GM06990 (cell line): ENCODE measurements at regions not wholly inside any gene's neighbourhood (a gene's known extent, or its start where the extent isn't known, plus 50 kb on each side); places are given as distances from the start of the nearest gene placed in this dataset.

Experiments used
- DNase-seq: peaks from one replicate; pipeline ENCODE4 v3.0.0-alpha.2; 2011; ENCODE audit not compliant: insufficient read length; ENCODE audit errors: extremely low read depth
- H3K27me3 ChIP-seq: replicated peaks from 2 replicates; pipeline ENCODE4 v1.6.0; 2011; ENCODE audit warnings: low read length; ENCODE audit not compliant: control insufficient read depth, insufficient read depth
- H3K36me3 ChIP-seq: 2 replicates; pipeline ENCODE4 v1.5.1; 2011; ENCODE audit warnings: low read length; ENCODE audit not compliant: control insufficient read depth, insufficient read depth
- H3K4me3 ChIP-seq: replicated peaks from 2 replicates; pipeline ENCODE4 v1.5.1; 2011; ENCODE audit warnings: low read depth, mild to moderate bottlenecking, control low read depth, low read length
- TF ChIP-seq, protein P1 (sequence below): IDR thresholded peaks from 2 replicates; pipeline ENCODE4 v1.5.1; 2011; ENCODE audit warnings: low read length, control low read depth, mild to moderate bottlenecking, inconsistent platforms; ENCODE audit not compliant: insufficient read depth, poor library complexity, severe bottlenecking

DNA sequence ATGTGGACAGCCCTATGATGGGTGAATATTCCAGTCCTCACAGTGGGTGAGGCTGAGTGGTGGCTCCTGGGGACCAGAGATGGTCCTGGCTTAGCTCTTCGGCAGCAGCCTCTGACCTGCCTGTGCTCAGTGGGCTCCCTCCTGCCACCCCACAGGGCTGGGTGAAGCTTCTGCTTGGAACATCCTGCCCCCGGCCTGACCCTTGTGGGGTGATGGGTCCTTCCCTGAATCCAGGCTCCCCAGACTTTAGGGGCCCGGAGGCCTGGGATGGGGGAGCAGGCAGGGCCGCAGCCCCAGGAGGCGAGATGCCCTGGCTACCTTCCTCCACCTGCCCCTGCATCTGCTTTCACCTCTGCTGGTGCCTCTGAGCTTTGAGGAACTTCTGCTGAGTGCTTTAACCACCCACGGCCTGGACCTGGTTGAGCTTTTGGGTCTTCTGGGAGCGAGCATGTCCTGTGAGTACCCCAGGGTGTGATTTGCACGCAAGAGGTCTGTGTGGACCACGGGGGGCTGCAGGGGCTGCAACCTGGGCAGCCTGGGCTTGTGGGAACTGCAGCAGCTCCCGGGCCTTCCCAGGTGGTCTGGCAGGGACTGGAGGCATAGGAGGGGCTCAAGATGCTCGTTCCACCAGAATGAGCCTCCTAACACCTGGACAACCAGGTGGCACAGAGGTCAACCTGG lies 159.5 kb downstream of the KIF26A start:
- DNase-seq = no peak
- Histone ChIP-seq H3K4me3 (no peak overlapping the region), H3K36me3 (no peaks in the 10 kb centered on the region), H3K27me3 (no peaks in the 10 kb centered on the region; the same call in 1 of the 2 replicates)
- TF ChIP-seq, protein P1, sequence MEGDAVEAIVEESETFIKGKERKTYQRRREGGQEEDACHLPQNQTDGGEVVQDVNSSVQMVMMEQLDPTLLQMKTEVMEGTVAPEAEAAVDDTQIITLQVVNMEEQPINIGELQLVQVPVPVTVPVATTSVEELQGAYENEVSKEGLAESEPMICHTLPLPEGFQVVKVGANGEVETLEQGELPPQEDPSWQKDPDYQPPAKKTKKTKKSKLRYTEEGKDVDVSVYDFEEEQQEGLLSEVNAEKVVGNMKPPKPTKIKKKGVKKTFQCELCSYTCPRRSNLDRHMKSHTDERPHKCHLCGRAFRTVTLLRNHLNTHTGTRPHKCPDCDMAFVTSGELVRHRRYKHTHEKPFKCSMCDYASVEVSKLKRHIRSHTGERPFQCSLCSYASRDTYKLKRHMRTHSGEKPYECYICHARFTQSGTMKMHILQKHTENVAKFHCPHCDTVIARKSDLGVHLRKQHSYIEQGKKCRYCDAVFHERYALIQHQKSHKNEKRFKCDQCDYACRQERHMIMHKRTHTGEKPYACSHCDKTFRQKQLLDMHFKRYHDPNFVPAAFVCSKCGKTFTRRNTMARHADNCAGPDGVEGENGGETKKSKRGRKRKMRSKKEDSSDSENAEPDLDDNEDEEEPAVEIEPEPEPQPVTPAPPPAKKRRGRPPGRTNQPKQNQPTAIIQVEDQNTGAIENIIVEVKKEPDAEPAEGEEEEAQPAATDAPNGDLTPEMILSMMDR = no peak

DNA sequence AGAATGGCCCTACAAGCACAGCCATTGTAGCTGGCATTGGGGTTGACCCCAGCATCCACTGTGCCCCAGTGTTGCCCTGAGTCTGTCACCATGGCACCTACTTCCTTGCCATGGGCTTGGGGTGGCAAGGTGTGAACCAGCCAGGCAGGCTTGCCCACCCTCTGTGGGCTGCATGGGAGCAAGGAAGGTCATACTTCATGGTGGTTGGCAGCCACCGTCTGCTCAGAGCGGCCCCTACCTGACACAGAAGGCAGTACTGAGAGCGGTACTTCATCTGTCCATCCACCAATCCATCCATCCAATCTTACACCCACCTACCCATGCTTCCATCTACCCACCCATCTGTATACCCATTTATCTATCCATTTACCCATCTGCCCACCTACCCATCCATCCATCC lies 160.1 kb downstream of the KIF26A start:
- TF ChIP-seq, protein P1 = no peak
- no peak for DNase-seq
- Histone ChIP-seq H3K4me3 (no peak overlapping the region), H3K36me3 (no peaks in the 10 kb centered on the region), H3K27me3 (no peaks in the 10 kb centered on the region; the same call in 1 of the 2 replicates)

DNA sequence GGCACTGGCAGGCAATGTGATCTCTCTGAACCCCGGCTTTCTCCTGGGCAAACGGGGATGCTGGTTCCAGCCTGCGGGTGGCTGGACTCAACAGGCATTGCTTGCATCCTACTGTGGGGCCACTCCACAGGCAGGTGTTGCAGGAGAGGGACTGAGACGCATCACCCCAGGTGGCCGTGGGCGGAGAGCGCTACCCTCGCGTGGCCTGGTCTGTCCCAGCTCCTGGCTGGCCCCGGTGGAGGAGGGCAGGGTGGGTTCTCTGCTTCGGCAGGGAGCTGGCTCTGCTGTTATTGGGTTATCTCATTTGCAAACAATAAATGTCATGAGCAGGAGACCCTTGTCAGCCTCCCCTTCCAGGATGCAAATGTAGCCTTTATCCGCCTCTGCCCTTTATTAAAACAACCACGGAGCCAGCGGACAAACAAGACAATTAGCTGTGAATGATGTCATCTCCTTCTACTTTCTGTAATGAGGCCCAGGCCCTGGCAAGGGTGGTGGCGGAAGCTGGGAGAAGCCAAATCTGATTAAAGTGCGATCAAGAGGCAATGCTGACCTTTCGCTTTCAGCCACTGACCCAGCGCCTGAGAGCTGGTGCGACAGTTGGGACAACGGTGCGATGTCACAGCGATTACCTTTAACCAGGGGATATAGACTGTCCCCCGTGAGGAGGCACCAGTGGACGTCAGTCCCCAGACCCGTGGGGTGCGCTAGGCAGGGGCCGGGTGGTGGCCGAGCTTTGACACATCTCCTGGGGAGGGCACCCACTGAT lies 161.8 kb downstream of the KIF26A start:
- TF ChIP-seq, protein P1 = no peak
- no peak overlapping the region for H3K4me3 ChIP-seq
- no peaks in the 10 kb centered on the region for H3K36me3 ChIP-seq
- DNase-seq = no peak
- H3K27me3 ChIP-seq = no peaks in the 10 kb centered on the region; the same call in 1 of the 2 replicates

DNA sequence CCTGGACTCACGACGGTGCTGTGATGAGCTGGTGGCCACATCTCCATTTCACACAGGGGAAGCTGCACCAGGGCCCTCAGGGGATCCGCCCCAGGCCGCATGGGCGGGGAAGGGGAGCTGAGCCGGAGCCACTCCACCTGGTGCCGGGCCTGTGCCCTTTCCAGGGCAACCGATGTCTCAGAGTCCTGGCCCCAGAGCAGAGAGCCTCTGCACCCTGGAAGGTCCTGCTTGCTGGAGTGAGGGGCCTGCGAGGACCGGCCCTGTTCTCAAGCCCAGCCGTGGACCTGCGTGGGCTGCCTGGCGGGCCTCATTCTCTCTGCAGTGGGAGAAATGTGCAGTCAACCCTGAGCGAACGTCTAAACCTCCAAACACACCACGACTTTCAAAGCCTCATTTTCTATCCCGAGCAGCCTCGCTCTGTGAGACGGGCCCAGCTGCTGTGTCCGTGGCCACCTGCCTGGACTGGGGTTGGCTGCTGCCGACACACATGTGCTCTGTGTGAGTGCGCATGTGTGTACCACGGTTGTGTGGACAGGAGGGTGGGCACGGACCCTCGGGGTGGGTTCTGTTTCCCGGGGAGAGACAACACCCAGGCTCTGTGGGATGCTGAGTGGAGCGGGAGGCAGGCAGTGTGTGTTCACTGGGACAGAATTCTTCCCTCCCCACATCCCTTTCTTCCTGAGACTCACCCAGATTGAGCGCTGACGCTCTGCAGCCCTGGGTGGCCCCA lies 163.5 kb downstream of the KIF26A start:
- Histone ChIP-seq H3K4me3 (no peak overlapping the region), H3K27me3 (no peaks in the 10 kb centered on the region; the same call in 1 of the 2 replicates)

DNA sequence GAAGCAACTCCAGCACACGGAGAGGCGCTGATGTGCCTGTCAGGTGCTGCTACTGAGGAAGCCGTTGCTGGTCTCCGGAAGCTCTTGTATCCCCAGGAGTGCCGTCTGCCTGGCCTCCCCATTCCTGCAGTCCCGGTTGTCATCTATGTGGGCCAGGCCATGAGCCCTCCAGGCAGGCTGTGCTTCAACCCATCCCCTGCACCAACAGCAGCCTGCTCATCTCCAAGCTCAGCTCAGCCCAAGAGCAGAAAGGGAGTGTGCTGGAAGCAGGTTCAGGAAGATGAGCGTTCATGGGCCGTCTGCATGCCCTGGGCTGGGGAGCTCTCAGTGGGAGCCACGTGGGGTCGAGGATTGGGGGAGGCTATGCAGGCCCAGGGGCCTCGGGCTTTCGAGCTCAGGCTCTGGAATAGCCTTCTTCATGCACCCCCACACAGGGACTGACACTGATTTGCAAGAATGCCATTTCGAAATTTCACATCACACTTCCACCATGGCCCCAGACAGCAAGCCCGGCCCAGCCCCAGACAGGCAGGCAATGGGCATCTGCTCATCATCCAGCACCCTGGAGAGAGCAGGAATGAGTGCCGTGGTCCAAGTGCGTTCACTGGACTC lies 164.5 kb downstream of the KIF26A start:
- Histone ChIP-seq H3K36me3 (no peaks in the 10 kb centered on the region), H3K4me3 (no peak overlapping the region), H3K27me3 (no peaks in the 10 kb centered on the region)
- TF ChIP-seq, protein P1 = no peak
- no peak for DNase-seq

More for the DNA sequence above, 163.5 kb downstream of the KIF26A start:
- no peak for DNase-seq
- H3K36me3 ChIP-seq = no peaks in the 10 kb centered on the region
- TF ChIP-seq, protein P1 = no peak
